ENCODE measurements at regions not wholly inside any gene's neighbourhood (a gene's known extent, or its start where the extent isn't known, plus 50 kb on each side); places are given as distances from the start of the nearest gene placed in this dataset.
"Not testable (repeated sequence)": the region's sequence is repeated elsewhere in the genome, so short reads cannot be mapped to it uniquely, and the experiment has no call there.

- no peak for DNase-seq
Measured at GRCh38 chr10:114872519-114873087, 51.0 kb downstream of the FHIP2A start.

- DNase-seq = peak in 1 of 2 donors; percentile 5
Measured at GRCh38 chr10:114874827-114875411, 53.3 kb downstream of the FHIP2A start.

DNA sequence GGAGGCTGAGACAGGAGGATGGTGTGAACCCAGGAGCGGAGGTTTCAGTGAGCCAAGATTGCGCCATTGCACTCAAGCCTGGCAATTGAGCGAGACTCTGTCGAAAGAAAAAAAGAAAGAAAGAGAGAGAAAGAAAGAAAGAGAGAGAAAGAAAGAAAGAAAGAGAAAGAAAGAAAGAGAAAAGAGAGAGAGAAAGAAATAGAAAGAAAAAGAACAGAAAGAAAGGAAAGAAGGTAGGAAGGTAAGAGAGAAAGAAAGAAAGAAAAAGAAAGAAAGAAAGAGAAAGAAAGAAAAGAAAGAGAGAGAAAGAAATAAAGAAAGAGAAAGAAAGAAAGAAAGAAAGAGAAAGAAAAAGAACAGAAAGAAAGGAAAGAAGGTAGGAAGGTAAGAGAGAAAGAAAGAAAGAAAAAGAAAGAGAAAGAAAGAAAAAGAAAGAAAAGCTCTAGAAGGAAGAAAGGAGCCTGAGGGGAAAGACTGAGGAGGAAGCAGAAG is 54.1 kb downstream of the FHIP2A start:
- not testable (repeated sequence) for DNase-seq

GRCh38 chr10:114876169-114876568 is 54.6 kb downstream of the FHIP2A start:
- no peak for DNase-seq

DNA sequence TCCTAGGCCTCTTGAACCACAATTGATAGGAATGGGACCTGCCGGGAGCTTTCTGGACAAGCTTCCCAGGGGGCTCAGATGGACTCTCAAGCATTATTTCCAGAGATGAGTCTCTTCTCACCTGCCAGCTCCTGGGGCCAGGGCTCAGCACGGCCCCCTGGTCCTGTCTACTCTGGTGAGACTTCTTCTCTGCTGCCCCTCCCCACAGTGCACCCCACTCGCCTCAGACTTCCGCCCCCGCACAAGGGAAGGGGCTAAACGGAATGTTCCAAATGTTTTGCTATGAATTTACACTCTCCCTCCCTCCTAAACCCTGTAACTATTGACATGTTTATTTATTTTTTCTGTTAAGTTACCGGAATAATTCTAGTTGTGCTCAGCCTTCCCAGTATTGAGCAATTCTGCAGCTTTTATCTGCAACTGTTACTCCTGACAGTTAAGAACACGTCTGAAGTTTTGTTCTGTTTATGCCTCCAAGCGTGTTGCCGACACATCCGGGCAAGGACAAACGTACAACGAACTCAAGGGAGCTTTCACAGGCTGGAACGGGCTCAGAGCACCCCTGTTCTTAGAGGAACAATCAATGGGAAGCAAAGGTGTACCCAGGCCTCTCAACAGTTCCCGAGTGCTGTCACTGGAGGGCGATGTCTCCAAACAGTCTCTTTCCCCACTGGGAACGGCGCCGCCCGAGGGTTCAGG is 55.2 kb downstream of the FHIP2A start:
- peak; percentile 17 to 20 for DNase-seq

DNA sequence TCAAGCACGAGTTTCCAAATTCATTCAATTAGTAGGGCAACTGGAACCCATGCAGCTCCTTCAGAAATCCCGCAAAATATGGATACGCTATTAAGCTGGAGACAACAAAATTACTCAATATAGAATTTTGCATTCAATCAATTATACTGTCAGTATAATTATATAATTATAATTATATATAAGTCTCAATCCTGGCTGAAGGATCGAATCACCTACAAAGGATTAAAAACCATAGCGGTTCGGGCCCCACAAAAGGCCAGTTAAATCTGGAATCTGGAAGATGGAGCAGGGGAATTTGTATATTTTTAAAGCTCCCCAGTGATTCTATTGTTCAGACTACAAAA is 55.7 kb downstream of the FHIP2A start:
- DNase-seq = no peak

DNA sequence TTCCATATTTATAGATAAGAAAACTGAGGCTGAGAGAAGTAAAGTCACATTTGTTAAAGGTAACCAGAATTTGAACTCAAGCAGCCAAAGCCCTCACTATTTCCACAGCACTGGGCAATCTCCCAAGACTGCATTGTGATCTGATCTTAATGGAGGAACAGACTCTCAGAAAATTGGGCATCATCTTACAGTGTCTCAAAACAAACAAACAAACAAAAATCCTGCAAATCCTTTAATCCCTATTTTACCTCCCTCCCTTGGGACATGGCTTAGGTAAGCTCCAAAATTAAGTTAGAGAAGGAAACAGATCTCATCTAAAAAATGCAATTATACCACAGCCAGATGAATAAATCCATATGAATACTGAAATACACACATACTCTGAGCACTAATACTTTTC is 57.5 kb downstream of the FHIP2A start:
- no peak for DNase-seq

- DNase-seq = peak; percentile 22 to 46
Measured at GRCh38 chr10:114879541-114880158, 58.1 kb downstream of the FHIP2A start.

- DNase-seq = no peak
Measured at GRCh38 chr10:114881417-114881816, 56.6 kb upstream of the TRUB1 start.

- no peak for DNase-seq
Measured at GRCh38 chr10:114881901-114882300, 56.1 kb upstream of the TRUB1 start.

DNA sequence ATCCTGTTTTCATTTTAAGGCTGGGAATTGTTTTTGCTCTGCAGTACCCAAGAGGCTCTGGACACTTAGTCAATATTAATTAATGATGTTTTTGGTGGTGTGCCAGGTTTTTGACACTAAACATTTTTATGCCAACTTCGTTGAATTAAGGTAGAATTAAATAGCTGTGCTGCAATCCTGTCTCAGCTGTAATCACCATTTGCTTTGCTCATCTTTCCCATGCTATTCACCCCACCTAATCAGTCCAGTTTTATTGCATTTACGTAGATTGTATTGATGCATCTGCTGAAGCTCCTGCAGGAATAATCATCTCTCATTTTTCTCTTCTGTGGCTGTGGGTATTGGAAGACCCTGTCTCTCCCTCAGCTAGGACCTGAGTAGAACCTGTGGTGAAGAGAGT is 52.6 kb upstream of the TRUB1 start:
- DNase-seq = no peak

Measured in CD4-positive, alpha-beta T cell treated with Interleukin-1 beta for 1 hour (primary cell).